Vagina (tissue), 2 donors: ENCODE measurements at regions not wholly inside any gene's neighbourhood (a gene's known extent, or its start where the extent isn't known, plus 50 kb on each side); places are given as distances from the start of the nearest gene placed in this dataset.

Source experiments
- CTCF ChIP-seq, 3 experiments: fragments of 450-650 bp in 2 of 3; fragments of 200-600 bp in 1 of 3; sonication (generic) in 1 of 3; IDR thresholded peaks; one replicate each; pipeline ENCODE4 v1.5.1; 2017 to 2019; ENCODE audit warnings: antibody characterized with exemption in 3 of 3, mild to moderate bottlenecking in 2 of 3, moderate library complexity in 2 of 3
- POLR2A ChIP-seq, 2 donors: fragments of 450-650 bp; IDR thresholded peaks; one replicate each; pipeline ENCODE4 v1.6.1; 2017; ENCODE audit warnings: antibody characterized with exemption in 2 of 2, mild to moderate bottlenecking in 2 of 2, moderate library complexity in 2 of 2
- POLR2AphosphoS5 ChIP-seq, 2 donors: sonication (generic); formaldehyde crosslinking; IDR thresholded peaks; one replicate each; pipeline ENCODE4 v1.9.0; 2017; ENCODE audit warnings: antibody characterized with exemption in 2 of 2, mild to moderate bottlenecking in 2 of 2, low read depth in 1 of 2; ENCODE audit not compliant: insufficient read depth in 1 of 2

GRCh38 chr5:142210011-142210410 lies 101.4 kb downstream of the NDFIP1 start:
- TF ChIP-seq POLR2A (IDR thresholded peaks at IDR 0.05) = no peak
- no peak for TF ChIP-seq CTCF (IDR thresholded peaks at IDR 0.05)
- no peak for TF ChIP-seq POLR2AphosphoS5 (IDR thresholded peaks at IDR 0.05; ENCODE audit: insufficient read depth in 1 of 2, low read depth in 1 of 2)
